Chondrocyte (in vitro differentiated cells): ENCODE measurements at regions not wholly inside any gene's neighbourhood (a gene's known extent, or its start where the extent isn't known, plus 50 kb on each side); places are given as distances from the start of the nearest gene placed in this dataset.
"Not testable (repeated sequence)": the region's sequence is repeated elsewhere in the genome, so short reads cannot be mapped to it uniquely, and the experiment has no call there.

Experiments used
- DNase-seq: peaks from one replicate; pipeline ENCODE4 v3.0.0; 2021; ENCODE audit warnings: mixed read lengths, low spot score
- H3K27ac Mint-ChIP-seq: one replicate; pipeline ENCODE4 v1.8.0; 2021; ENCODE audit warnings: mild to moderate bottlenecking, moderate library complexity, mixed read lengths; ENCODE audit not compliant: unreplicated experiment
- H3K27me3 Mint-ChIP-seq: 2 replicates; pipeline ENCODE4 v1.8.0; 2021; ENCODE audit warnings: low read depth, mixed read lengths
- H3K36me3 Mint-ChIP-seq: 2 replicates; pipeline ENCODE4 v1.8.0; 2021; ENCODE audit warnings: low read depth, mixed read lengths
- H3K4me1 Mint-ChIP-seq: 2 replicates; pipeline ENCODE4 v1.8.0; 2021; ENCODE audit warnings: low read depth, mild to moderate bottlenecking, mixed read lengths
- H3K4me3 Mint-ChIP-seq: one replicate; pipeline ENCODE4 v1.8.0; 2021; ENCODE audit warnings: mild to moderate bottlenecking, moderate library complexity, mixed read lengths; ENCODE audit not compliant: unreplicated experiment
- H3K9me3 Mint-ChIP-seq: 2 replicates; pipeline ENCODE4 v1.8.0; 2021; ENCODE audit warnings: low read depth, mixed read lengths
- TF ChIP-seq, protein P1 (sequence below): fragments of 200-600 bp; sonication (generic); IDR thresholded peaks from 2 replicates; pipeline ENCODE4 v1.5.0; 2021; ENCODE audit warnings: antibody characterized with exemption, mild to moderate bottlenecking, moderate library complexity

DNA sequence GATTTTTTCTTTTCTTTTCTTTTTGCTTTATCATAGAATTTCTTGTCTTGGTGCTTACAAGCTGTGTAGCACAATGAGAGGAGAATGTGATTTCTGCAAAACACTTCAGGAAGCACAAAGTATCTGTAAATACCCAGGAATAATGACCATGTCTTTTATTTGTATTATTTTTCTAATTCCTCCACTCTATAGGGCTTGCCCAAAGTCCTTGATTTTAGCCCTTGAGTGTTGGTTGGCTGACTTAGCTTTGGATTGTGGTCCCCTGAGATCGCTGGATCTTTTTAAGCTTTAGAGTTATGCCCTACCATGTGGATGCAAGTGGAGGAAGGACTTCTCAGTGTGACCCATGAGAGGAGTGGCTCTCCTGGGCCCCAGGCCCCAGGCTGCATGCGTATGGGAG lies 52.2 kb downstream of the HOXC4 start:
- H3K36me3 Mint-ChIP-seq, H3K4me1 Mint-ChIP-seq, H3K9me3 Mint-ChIP-seq, H3K27ac Mint-ChIP-seq, H3K4me3 Mint-ChIP-seq, DNase-seq: not testable (repeated sequence)
- peaks cover 68% of the 10 kb centered on the region for H3K27me3 Mint-ChIP-seq

DNA sequence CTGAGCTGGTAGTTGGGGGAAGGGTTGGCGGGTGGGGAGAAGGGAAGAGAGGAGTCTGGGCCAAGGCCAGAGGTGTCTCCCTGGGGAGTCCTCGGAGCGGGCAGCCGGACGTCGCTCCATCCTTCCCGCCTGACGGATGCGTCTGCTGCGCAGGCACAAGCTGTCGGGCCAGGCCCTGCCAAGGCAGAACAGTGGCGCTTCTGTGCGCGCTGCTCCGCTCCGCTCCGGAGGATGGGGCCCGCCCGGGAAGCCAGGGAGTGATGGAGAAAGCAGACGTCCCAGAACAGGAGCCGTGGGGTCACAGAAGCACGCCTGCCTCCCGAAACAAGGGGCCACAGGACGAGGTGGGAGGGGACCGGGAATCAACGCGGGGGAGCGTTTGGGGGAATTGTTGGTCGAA lies 52.6 kb downstream of the HOXC4 start:
- DNase-seq, H3K4me3 Mint-ChIP-seq, H3K4me1 Mint-ChIP-seq, H3K36me3 Mint-ChIP-seq, H3K27ac Mint-ChIP-seq, H3K9me3 Mint-ChIP-seq: not testable (repeated sequence)
- peaks cover 65% of the 10 kb centered on the region for H3K27me3 Mint-ChIP-seq

DNA sequence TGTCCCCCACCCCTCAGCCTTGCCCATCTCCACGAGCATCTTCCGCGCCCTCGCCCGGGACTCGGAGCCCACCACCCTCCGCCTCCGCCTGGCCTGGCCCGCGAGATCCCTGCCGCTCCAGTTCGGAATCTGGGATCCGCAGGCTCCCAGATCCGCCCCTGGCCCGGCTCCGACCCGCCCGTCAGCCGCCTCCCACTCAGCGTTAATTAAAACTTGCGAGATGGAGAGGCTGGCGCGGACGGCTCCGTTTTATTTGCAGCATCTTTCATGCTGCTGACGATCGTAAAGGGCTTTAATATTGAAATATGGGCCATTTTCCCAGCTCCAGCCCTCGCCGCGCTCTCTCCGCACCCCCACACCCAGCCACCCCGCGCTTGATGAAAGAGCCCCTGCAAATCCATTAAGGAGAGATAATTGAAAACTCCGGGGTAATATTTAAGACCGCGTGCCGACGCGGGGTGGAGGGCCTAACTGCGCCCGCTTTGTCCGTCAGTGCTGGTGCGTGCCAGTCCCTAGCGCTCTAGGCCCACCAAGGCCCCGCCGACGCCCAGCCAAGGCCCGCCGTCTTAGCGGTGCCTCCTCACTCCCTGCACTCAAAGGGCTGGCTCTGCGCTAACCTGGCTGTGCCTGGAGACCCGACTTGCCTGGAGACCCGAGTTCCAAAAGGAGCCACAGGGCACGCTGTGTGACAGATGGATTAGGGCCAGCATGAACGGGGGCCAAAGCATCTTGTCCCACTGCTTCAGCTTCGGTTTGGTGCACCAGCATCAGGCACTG lies 53.4 kb downstream of the HOXC4 start:
- H3K4me3 Mint-ChIP-seq, DNase-seq, H3K4me1 Mint-ChIP-seq, H3K9me3 Mint-ChIP-seq, H3K36me3 Mint-ChIP-seq, H3K27ac Mint-ChIP-seq: not testable (repeated sequence)
- peaks cover 63% of the 10 kb centered on the region for H3K27me3 Mint-ChIP-seq

DNA sequence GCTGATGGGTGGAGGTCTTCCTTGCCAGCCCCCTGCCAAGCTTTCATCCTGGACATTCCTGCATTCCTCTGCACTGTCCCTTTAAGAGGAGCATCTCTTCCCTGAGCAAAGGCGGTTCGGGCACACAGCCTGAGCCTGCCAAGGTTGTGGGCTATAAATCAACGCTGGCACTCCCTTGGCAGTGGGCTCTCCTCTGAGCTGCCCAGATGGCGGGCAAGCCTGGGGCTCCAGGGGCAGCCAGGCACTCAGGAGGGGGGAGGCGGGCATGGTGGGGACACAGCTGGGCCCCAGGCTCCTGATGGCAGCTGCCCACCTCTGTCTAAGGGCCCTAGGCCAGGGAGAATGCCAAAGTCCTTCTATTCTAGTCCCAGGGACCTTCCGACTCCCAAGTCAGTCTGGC lies 58.7 kb downstream of the HOXC4 start:
- H3K9me3 Mint-ChIP-seq, H3K27ac Mint-ChIP-seq, H3K4me1 Mint-ChIP-seq, H3K4me3 Mint-ChIP-seq, DNase-seq, H3K36me3 Mint-ChIP-seq: not testable (repeated sequence)
- peaks cover 56% of the 10 kb centered on the region for H3K27me3 Mint-ChIP-seq

DNA sequence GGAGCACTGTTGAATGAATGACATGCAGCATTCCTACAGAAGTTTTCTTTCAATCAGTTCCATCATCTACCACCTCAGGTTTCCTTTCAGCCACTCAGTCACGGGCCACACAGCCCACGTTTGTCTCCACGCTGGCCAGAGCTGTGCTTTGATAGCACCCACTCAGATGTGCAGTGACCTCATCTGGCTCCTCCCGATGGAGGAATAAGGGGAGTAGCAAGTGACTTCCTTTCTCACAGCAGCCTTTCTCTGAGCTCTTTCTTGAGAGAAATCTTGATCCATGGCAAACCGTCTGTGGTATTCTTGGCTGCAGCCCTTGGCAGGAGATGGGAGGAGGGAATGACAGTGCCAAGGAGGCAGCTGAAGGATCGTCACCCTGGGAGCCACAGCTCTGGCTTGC lies 62.4 kb downstream of the HOXC4 start:
- not testable (repeated sequence) for DNase-seq, H3K36me3 Mint-ChIP-seq, H3K4me3 Mint-ChIP-seq, H3K9me3 Mint-ChIP-seq, H3K27ac Mint-ChIP-seq, H3K4me1 Mint-ChIP-seq
- H3K27me3 Mint-ChIP-seq: peaks cover 66% of the 10 kb centered on the region

DNA sequence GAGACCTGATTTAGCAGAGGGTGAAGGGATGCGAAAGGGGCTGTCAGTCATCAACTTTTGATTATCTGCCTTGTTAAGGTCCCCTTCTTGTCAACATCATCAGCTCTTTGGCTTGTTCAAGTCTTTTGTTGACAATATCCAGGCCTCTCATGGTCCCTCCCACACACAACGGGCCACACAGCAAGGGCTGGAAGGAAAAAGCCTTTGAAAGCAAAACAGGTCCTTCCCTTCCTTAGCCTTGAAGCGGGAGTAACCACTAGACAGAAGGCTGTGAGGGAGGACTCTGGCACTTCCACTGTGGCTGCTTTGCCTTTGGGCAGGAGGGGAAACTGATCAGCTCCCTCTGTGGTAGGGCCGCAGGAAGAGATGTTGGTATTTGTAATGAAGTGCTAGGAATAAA lies 63.8 kb downstream of the HOXC4 start:
- H3K27me3 Mint-ChIP-seq: peaks cover 69% of the 10 kb centered on the region
- DNase-seq, H3K36me3 Mint-ChIP-seq, H3K4me1 Mint-ChIP-seq, H3K27ac Mint-ChIP-seq, H3K9me3 Mint-ChIP-seq, H3K4me3 Mint-ChIP-seq: not testable (repeated sequence)

DNA sequence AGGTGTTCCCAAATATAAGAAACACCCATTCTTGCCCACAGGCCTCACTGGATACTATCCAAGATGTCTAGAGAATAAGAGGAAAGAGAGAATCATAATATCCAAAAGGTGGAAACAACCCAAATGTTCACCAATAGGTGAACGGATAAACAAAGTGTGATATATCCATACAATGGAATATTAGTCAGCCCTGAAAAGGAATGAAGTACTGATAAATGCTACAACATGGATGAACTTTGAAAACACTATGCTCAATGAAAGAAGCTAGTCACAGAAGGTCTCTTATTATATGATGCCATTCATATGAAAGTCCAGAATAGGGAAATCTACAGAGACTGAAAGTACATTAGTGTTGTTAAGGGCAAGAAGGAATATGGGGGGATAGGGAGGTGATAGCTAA lies 65.4 kb downstream of the HOXC4 start:
- not testable (repeated sequence) for H3K36me3 Mint-ChIP-seq, DNase-seq, H3K4me1 Mint-ChIP-seq, H3K9me3 Mint-ChIP-seq, H3K27ac Mint-ChIP-seq, H3K4me3 Mint-ChIP-seq
- peaks cover 81% of the 10 kb centered on the region for H3K27me3 Mint-ChIP-seq

DNA sequence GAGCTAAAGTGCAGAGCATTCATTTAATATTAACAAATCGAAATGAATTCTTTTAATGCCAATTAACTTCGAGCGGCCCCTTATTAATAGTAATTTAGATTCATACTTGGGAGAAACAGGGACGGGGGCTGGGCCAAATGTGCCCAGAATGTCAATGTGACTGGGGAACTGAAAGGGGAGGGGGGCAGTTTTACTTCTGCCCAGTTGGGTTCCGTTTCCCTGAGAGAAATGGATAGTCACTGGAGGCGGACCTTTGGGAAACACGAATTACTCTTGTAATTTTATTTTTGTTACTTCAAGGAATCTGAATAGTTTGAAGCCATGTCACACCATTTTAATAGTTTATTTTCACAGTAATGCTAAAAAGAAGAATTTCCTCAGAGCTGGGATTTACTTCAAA lies 64.8 kb downstream of the SMUG1 start:
- H3K9me3 Mint-ChIP-seq, H3K36me3 Mint-ChIP-seq, H3K27ac Mint-ChIP-seq, H3K4me3 Mint-ChIP-seq, DNase-seq, H3K4me1 Mint-ChIP-seq: not testable (repeated sequence)
- peaks cover 86% of the 10 kb centered on the region for H3K27me3 Mint-ChIP-seq

DNA sequence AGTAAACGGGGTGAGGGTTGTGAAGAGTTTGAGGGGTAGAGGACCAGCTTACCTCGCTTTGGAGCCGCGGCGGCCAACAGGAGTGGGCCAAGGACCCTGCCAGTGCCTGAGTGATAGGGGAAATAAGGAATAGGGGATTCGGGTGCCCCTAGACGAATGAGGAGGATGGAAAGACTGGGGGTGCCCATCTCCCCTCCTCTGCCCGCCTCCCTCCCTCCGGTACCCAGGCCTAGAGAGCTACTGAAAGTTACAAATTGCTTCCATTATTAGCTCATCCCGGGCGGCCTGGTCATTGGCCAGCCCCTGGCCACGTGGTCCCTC lies 63.1 kb downstream of the SMUG1 start:
- H3K9me3 Mint-ChIP-seq, H3K27ac Mint-ChIP-seq, H3K4me1 Mint-ChIP-seq, H3K4me3 Mint-ChIP-seq, H3K36me3 Mint-ChIP-seq, DNase-seq: not testable (repeated sequence)
- peaks cover 86% of the 10 kb centered on the region for H3K27me3 Mint-ChIP-seq

DNA sequence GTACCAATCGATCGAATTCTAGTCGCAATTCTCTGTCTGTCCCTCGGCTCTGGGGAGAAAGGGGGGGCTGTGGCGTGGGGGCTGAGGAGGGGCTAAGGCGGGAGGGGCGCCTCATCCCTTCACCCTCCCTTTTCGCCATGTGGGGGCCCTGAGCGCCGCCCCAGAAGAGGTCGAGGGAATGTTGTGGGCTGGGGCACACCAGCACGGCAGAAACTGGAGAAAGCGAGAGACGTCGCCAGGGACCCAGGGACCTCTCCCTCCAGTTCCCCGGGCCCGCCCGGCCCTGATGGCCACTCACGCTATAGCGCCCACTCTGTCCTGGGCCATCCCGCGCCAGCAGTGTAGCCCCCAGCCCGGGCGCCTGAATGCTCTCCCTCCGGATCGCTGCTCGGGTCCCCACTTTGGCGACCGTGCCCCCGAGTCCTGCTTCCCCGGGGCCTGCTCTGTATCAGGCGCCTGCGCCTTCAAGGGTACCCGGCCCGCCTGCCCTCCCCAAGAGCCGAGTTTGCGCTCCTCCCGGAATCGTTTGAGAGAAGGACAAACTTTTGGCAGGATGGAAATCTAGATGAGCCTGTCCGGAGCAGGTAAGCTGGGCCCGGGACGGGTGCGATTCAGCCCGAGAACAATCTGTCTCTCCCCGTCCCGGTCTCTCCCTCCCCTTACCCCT lies 62.6 kb downstream of the SMUG1 start:
- Mint-ChIP-seq H3K36me3 (peaks cover 4% of the 10 kb centered on the region), H3K9me3 (no peaks in the 10 kb centered on the region), H3K27ac (no peak overlapping the region), H3K4me3 (no peak overlapping the region), H3K27me3 (peaks cover 84% of the 10 kb centered on the region), H3K4me1 (peaks cover 3% of the 10 kb centered on the region)
- TF ChIP-seq, protein P1, sequence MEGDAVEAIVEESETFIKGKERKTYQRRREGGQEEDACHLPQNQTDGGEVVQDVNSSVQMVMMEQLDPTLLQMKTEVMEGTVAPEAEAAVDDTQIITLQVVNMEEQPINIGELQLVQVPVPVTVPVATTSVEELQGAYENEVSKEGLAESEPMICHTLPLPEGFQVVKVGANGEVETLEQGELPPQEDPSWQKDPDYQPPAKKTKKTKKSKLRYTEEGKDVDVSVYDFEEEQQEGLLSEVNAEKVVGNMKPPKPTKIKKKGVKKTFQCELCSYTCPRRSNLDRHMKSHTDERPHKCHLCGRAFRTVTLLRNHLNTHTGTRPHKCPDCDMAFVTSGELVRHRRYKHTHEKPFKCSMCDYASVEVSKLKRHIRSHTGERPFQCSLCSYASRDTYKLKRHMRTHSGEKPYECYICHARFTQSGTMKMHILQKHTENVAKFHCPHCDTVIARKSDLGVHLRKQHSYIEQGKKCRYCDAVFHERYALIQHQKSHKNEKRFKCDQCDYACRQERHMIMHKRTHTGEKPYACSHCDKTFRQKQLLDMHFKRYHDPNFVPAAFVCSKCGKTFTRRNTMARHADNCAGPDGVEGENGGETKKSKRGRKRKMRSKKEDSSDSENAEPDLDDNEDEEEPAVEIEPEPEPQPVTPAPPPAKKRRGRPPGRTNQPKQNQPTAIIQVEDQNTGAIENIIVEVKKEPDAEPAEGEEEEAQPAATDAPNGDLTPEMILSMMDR: no peak
- DNase-seq: no peak
